ENCODE measurements at regions not wholly inside any gene's neighbourhood (a gene's known extent, or its start where the extent isn't known, plus 50 kb on each side); places are given as distances from the start of the nearest gene placed in this dataset.

GRCh38 chr22:46076651-46077339 is 73.5 kb upstream of the PPARA start:
- no peaks in the 10 kb centered on the region for H3K36me3 ChIP-seq
- H3K27ac ChIP-seq, result peak overlapping the region; percentile 98
- no peaks in the 10 kb centered on the region for H3K9me3 ChIP-seq
- WGBS, result 31% methylated on average over 23 of the region's 23 CpGs
- TF ChIP-seq POLR2A (IDR thresholded peaks at IDR 0.05) (peak in 1 of 2 donors; percentile 57), EP300 (IDR thresholded peaks at IDR 0.05) (no peak), POLR2AphosphoS5 (IDR thresholded peaks at IDR 0.05) (peak in 1 of 3 donors; percentile 23)
- TF ChIP-seq, protein P1, sequence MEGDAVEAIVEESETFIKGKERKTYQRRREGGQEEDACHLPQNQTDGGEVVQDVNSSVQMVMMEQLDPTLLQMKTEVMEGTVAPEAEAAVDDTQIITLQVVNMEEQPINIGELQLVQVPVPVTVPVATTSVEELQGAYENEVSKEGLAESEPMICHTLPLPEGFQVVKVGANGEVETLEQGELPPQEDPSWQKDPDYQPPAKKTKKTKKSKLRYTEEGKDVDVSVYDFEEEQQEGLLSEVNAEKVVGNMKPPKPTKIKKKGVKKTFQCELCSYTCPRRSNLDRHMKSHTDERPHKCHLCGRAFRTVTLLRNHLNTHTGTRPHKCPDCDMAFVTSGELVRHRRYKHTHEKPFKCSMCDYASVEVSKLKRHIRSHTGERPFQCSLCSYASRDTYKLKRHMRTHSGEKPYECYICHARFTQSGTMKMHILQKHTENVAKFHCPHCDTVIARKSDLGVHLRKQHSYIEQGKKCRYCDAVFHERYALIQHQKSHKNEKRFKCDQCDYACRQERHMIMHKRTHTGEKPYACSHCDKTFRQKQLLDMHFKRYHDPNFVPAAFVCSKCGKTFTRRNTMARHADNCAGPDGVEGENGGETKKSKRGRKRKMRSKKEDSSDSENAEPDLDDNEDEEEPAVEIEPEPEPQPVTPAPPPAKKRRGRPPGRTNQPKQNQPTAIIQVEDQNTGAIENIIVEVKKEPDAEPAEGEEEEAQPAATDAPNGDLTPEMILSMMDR (IDR thresholded peaks at IDR 0.05), result no peak
- H3K4me3 ChIP-seq, result peak overlapping the region; percentile 79
- H3K4me1 ChIP-seq, result peaks cover 72% of the 10 kb centered on the region
- peak; percentile 79 to 83 for DNase-seq (ENCODE audit: low spot score in 2 of 2)
- no peaks in the 10 kb centered on the region for H3K27me3 ChIP-seq

GRCh38 chr22:46077669-46078099 is 72.6 kb upstream of the PPARA start:
- no peaks in the 10 kb centered on the region for H3K9me3 ChIP-seq
- H3K4me1 ChIP-seq, result peaks cover 81% of the 10 kb centered on the region
- WGBS, result 10% methylated on average over 12 of the region's 12 CpGs
- peak overlapping the region; percentile 79 for H3K4me3 ChIP-seq
- no peaks in the 10 kb centered on the region for H3K27me3 ChIP-seq
- H3K36me3 ChIP-seq, result no peaks in the 10 kb centered on the region
- peak overlapping the region; percentile 98 for H3K27ac ChIP-seq
- TF ChIP-seq, protein P1 (IDR thresholded peaks at IDR 0.05), result no peak
- TF ChIP-seq POLR2AphosphoS5 (IDR thresholded peaks at IDR 0.05) (no peak), EP300 (IDR thresholded peaks at IDR 0.05) (no peak)
- peak in 1 of 2 donors; percentile 58 for DNase-seq (ENCODE audit: low spot score in 2 of 2)

DNA sequence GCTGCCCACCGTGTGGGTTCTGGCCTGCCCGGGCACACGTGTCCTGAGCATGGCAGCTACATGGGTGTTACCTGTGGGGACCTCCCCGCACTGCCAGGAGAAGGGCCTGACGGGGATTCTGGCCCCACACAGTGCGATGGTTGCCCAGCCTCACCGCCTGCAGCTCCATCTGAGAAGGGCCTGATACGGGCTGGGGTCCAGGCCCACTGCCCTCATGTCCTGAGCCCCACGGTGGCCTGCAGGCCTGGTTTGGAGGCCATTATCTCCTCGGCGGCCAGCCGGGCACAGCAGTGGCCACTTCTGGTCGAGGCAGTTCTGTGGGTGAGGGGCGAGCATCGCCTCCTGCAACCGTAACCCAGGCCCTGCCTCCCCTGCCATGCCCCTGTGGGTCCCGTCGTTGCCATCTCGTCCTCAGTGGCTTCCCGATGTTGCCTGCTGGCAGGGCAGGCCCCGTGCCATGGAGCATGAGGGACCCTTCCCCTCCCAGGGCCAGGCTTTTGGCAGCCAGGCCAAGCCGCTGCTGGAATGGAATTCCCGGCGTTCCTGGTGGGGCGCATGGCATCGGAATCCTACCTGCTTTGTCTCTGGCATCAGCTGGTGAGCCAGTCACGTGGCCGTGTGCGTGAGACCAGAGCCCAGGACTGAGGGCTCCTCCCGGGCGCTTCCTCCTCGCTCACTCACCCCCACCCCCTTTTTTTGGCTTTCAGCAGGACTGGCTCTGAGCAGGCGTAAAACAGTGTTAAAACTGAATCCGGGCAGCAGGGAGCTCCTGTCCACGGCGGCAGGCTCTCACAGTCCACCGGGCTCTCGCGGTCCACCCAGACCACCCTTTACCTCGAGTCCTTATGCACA is 71.9 kb upstream of the PPARA start:
- TF ChIP-seq POLR2A (IDR thresholded peaks at IDR 0.05) (no peak), EP300 (IDR thresholded peaks at IDR 0.05) (no peak), POLR2AphosphoS5 (IDR thresholded peaks at IDR 0.05) (peak in 1 of 3 donors; percentile 74)
- TF ChIP-seq, protein P1 (IDR thresholded peaks at IDR 0.05), result no peak
- Histone ChIP-seq H3K4me1 (peaks cover 89% of the 10 kb centered on the region), H3K27me3 (no peaks in the 10 kb centered on the region), H3K27ac (peak overlapping the region; percentile 98), H3K9me3 (no peaks in the 10 kb centered on the region), H3K36me3 (no peaks in the 10 kb centered on the region), H3K4me3 (peak overlapping the region; percentile 79)
- WGBS, result 17% methylated on average over 33 of the region's 40 CpGs
- DNase-seq (ENCODE audit: low spot score in 2 of 2), result peak; percentile 86

- no peaks in the 10 kb centered on the region for H3K27me3 ChIP-seq
- H3K27ac ChIP-seq, result peak overlapping the region; percentile 98
- DNase-seq (ENCODE audit: low spot score in 2 of 2), result peak; percentile 71 to 76
- peak overlapping the region; percentile 79 for H3K4me3 ChIP-seq
- H3K9me3 ChIP-seq, result no peaks in the 10 kb centered on the region
- WGBS, result 20% methylated on average over 15 of the region's 21 CpGs
- TF ChIP-seq EP300 (IDR thresholded peaks at IDR 0.05) (no peak), POLR2A (IDR thresholded peaks at IDR 0.05) (no peak), POLR2AphosphoS5 (IDR thresholded peaks at IDR 0.05) (no peak)
- TF ChIP-seq, protein P1 (IDR thresholded peaks at IDR 0.05), result no peak
- H3K36me3 ChIP-seq, result no peaks in the 10 kb centered on the region
- peaks cover 93% of the 10 kb centered on the region for H3K4me1 ChIP-seq
Observed at GRCh38 chr22:46079093-46079860, 71.0 kb upstream of the PPARA start.
